ENCODE measurements at regions not wholly inside any gene's neighbourhood (a gene's known extent, or its start where the extent isn't known, plus 50 kb on each side); places are given as distances from the start of the nearest gene placed in this dataset.

DNA sequence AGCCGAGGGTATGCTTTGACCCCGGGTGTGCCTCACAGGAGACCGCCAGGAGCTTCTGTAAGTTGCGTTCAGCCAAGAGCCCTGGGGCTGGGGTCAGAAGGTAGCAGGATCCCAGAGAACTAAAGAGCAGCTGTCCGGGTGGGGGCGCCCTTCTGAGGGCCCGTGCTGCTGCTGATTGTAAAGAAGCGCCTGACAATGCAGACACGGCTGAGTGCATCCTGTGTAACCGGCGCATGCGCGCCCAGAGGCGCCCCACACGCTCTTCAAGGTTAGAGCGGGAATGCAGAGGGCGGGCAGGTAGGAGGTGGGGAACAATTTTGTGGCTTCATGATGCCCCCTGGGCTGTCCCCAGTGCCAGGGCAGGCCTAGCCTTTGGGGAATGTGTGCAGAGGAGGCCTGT lies 210.2 kb upstream of the CTBP2 start:
- peaks cover 3% of the 10 kb centered on the region for H3K27me3 Mint-ChIP-seq (ENCODE audit: low read depth)
- H3K9me3 Mint-ChIP-seq, result peaks cover 5% of the 10 kb centered on the region
- H3K4me3 Mint-ChIP-seq, result no peak overlapping the region
- TF ChIP-seq, protein P1, sequence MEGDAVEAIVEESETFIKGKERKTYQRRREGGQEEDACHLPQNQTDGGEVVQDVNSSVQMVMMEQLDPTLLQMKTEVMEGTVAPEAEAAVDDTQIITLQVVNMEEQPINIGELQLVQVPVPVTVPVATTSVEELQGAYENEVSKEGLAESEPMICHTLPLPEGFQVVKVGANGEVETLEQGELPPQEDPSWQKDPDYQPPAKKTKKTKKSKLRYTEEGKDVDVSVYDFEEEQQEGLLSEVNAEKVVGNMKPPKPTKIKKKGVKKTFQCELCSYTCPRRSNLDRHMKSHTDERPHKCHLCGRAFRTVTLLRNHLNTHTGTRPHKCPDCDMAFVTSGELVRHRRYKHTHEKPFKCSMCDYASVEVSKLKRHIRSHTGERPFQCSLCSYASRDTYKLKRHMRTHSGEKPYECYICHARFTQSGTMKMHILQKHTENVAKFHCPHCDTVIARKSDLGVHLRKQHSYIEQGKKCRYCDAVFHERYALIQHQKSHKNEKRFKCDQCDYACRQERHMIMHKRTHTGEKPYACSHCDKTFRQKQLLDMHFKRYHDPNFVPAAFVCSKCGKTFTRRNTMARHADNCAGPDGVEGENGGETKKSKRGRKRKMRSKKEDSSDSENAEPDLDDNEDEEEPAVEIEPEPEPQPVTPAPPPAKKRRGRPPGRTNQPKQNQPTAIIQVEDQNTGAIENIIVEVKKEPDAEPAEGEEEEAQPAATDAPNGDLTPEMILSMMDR (IDR thresholded peaks at IDR 0.05; ENCODE audit: unreplicated experiment in 3 of 3), result no peak
- no peaks in the 10 kb centered on the region for H3K36me3 Mint-ChIP-seq (ENCODE audit: low read depth)
- no peak overlapping the region for H3K27ac Mint-ChIP-seq
- H3K4me1 Mint-ChIP-seq, result no peaks in the 10 kb centered on the region

DNA sequence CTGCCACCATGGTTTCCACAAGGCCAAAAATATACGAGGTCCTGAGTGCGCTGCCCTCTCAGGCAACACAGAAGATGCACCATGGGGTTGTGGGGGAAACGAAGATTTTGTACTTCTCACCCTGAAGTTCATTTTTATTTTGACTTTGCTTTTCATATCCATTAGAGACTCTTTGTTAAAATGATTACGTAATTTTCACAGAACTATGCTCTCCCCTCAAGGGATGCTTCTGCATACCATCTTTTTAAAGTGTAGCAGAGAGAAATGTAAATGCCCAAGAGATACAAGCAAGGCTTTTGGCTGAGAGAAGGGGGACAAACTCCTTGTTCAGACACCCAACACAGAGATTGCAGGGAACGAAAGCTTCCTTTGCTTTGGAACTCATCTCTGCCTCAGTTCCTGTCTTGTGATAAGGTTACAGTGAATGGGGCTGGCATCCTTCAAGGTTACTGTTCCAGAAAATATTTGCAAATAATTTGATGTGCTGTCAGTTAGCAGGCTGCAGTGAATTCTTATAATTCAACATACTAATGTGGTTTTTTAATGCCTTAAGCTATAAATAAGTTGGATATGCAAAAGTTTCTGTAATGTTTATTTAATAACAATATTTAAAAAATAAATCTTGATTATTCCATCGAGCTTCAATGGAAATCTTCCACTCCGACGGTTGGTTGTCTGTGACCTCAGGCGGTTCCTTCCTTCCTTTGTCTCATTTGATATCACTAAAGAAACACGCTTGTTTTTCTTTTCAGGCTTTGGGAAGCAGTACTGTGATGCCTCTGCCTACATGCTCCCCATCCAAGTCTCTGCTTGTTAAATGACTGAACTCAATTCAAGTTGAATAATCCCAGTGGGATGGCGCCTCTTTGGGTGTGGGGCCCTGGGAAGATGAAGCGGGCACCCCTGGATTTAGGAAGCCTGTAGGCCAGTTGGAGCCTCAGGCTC lies 209.3 kb upstream of the CTBP2 start:
- Mint-ChIP-seq H3K27me3 (ENCODE audit: low read depth) (no peaks in the 10 kb centered on the region), H3K4me3 (no peak overlapping the region), H3K9me3 (peaks cover 14% of the 10 kb centered on the region), H3K36me3 (ENCODE audit: low read depth) (no peaks in the 10 kb centered on the region), H3K27ac (no peak overlapping the region), H3K4me1 (no peaks in the 10 kb centered on the region)
- TF ChIP-seq, protein P1 (IDR thresholded peaks at IDR 0.05; ENCODE audit: unreplicated experiment in 3 of 3), result no peak

DNA sequence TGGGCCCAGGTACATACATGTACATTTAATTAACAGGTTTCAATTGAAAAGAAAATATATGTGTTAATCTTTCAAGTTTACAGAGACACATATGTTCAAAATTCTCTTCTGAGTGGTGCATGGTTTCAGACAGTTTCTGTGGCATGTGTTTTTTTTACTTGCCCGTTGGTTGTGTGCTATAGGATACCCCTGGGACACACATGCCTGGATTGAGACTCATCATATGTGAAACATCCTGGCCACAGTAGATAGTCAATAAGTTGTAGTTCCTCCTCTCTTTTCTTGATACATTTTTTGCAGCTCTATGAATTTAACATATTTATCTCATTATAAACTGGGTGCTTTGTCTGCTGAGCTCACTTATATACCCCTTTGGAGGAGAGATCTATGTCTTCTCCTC lies 207.8 kb upstream of the CTBP2 start:
- Mint-ChIP-seq H3K4me1 (no peaks in the 10 kb centered on the region), H3K27ac (no peak overlapping the region), H3K9me3 (peaks cover 21% of the 10 kb centered on the region), H3K4me3 (no peak overlapping the region), H3K27me3 (ENCODE audit: low read depth) (no peaks in the 10 kb centered on the region), H3K36me3 (ENCODE audit: low read depth) (no peaks in the 10 kb centered on the region)
- TF ChIP-seq, protein P1 (IDR thresholded peaks at IDR 0.05; ENCODE audit: unreplicated experiment in 3 of 3), result no peak

DNA sequence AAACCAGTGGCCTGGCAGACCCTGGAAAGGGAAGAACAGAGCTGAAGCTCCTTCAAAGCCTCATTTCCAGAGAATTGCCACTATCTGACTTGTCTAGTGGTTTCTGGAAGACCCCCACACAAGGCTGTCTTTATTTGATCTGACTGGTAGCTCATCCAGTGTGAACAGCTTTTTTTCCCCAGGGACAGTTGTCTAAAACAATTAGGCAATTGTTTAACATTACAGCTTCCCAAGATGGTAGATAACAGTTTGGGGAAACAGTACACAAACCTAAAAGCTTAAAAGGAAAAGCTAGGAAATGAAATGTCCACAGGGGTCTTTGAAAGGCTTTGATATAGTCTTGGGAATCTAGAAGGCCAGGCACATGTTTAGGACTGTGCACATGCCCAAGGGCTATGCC lies 203.4 kb upstream of the CTBP2 start:
- H3K9me3 Mint-ChIP-seq, result peaks cover 39% of the 10 kb centered on the region
- H3K4me1 Mint-ChIP-seq, result no peaks in the 10 kb centered on the region
- no peaks in the 10 kb centered on the region for H3K27me3 Mint-ChIP-seq (ENCODE audit: low read depth)
- no peaks in the 10 kb centered on the region for H3K36me3 Mint-ChIP-seq (ENCODE audit: low read depth)
- TF ChIP-seq, protein P1 (IDR thresholded peaks at IDR 0.05; ENCODE audit: unreplicated experiment in 3 of 3), result no peak
- H3K27ac Mint-ChIP-seq, result no peak overlapping the region
- no peak overlapping the region for H3K4me3 Mint-ChIP-seq

DNA sequence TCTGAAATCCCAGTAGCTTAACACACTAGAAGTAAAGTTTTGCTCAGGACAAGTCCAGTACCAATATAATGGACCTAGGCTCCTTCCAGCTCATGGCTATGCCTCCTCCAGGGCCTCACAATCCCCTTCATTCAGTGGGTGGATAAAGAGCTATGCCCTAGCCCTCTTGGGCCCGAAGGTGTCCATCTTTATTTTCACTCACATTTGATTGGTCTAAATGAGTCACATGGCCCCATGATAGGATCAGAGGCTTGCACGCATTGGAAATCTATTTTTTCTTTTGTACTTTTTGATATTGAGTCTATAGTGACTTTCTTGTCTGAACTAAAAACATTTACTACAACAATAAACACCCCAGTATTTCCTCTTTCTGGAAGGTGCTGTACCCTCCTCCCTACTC lies 202.6 kb upstream of the CTBP2 start:
- Mint-ChIP-seq H3K4me3 (no peak overlapping the region), H3K36me3 (ENCODE audit: low read depth) (no peaks in the 10 kb centered on the region), H3K27me3 (ENCODE audit: low read depth) (no peaks in the 10 kb centered on the region), H3K27ac (no peak overlapping the region), H3K4me1 (no peaks in the 10 kb centered on the region), H3K9me3 (peaks cover 41% of the 10 kb centered on the region)
- TF ChIP-seq, protein P1 (IDR thresholded peaks at IDR 0.05; ENCODE audit: unreplicated experiment in 3 of 3), result no peak

DNA sequence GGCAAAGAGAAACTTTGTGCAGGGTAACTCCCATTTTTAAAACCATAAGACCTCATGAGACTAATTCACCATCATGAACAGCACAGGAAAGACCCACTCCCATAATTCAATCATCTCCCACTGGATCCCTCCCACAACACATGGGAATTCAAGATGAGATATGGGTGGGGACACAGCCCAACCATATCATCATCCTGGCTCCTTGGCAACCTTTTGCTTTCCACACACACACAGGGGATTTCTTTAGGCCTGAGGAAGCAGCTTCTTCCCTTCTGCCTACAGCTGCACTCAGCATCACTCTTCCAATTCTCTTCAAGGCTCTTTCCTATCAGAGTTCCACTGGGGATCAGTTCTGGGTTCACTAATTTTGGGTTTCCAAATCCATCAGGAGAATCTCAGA lies 199.0 kb upstream of the CTBP2 start:
- Mint-ChIP-seq H3K9me3 (peaks cover 27% of the 10 kb centered on the region), H3K27ac (no peak overlapping the region), H3K4me1 (no peaks in the 10 kb centered on the region), H3K36me3 (ENCODE audit: low read depth) (no peaks in the 10 kb centered on the region), H3K4me3 (no peak overlapping the region), H3K27me3 (ENCODE audit: low read depth) (peaks cover 11% of the 10 kb centered on the region)
- TF ChIP-seq, protein P1 (IDR thresholded peaks at IDR 0.05; ENCODE audit: unreplicated experiment in 3 of 3), result no peak

All from nephron (organoid).